ENCODE measurements at regions not wholly inside any gene's neighbourhood (a gene's known extent, or its start where the extent isn't known, plus 50 kb on each side); places are given as distances from the start of the nearest gene placed in this dataset.

GRCh38 chr13:68232351-68233130, 1002.4 kb upstream of the PCDH9 start:
- TF ChIP-seq CTCF (IDR thresholded peaks at IDR 0.05; ENCODE audit: low read depth, low read length): no peak
- TF ChIP-seq EZH2phosphoT487 (IDR thresholded peaks at IDR 0.05; ENCODE audit: low read depth): no peak
